CD14-positive monocyte (primary cell): ENCODE measurements at regions not wholly inside any gene's neighbourhood (a gene's known extent, or its start where the extent isn't known, plus 50 kb on each side); places are given as distances from the start of the nearest gene placed in this dataset.
"Not testable (repeated sequence)": the region's sequence is repeated elsewhere in the genome, so short reads cannot be mapped to it uniquely, and the experiment has no call there.

Experiments used
- DNase-seq, 3 donors: peaks; one replicate each; pipeline ENCODE4 v3.0.0-alpha.2; 2011 to 2022
- H2AFZ ChIP-seq: 2 replicates; pipeline ENCODE4 v1.6.0; 2012; ENCODE audit warnings: mild to moderate bottlenecking, low read depth, low read length, inconsistent platforms; ENCODE audit not compliant: insufficient read depth, poor library complexity, severe bottlenecking
- H3K27ac ChIP-seq, 2 donors: 1 replicate in 1 of 2; 2 replicates in 1 of 2; pipeline ENCODE4 v1.5.1; 2012 to 2013; ENCODE audit warnings: low read length in 2 of 2, control low read depth in 1 of 2, inconsistent platforms in 1 of 2, low read depth in 1 of 2, mild to moderate bottlenecking in 1 of 2
- H3K27me3 ChIP-seq, 2 donors: one replicate each; pipeline versions ENCODE4 v1.6.0 to v1.6.1; 2011 to 2013; ENCODE audit warnings: low read length in 2 of 2; ENCODE audit not compliant: control insufficient read depth in 2 of 2, insufficient read depth in 2 of 2
- H3K36me3 ChIP-seq, 2 donors: replicated peaks in 1 of 2; 1 replicate in 1 of 2; 2 replicates in 1 of 2; pipeline versions ENCODE4 v1.5.1 to v1.6.1; 2012 to 2013; ENCODE audit warnings: low read length in 2 of 2, control low read depth in 1 of 2, inconsistent platforms in 1 of 2, mild to moderate bottlenecking in 1 of 2; ENCODE audit not compliant: insufficient read depth in 2 of 2, control insufficient read depth in 1 of 2
- H3K4me1 ChIP-seq, 2 donors: 1 replicate in 1 of 2; 2 replicates in 1 of 2; pipeline versions ENCODE4 v1.5.1 to v1.6.1; 2012 to 2013; ENCODE audit warnings: low read length in 2 of 2, control low read depth in 1 of 2, inconsistent platforms in 1 of 2, mild to moderate bottlenecking in 1 of 2, moderate library complexity in 1 of 2; ENCODE audit not compliant: insufficient read depth in 2 of 2, control insufficient read depth in 1 of 2
- H3K4me2 ChIP-seq: replicated peaks from 2 replicates; pipeline ENCODE3; 2012; ENCODE audit warnings: low read length, moderate library complexity, mild to moderate bottlenecking; ENCODE audit not compliant: poor library complexity, severe bottlenecking; ENCODE audit errors: extremely low read depth
- H3K4me3 ChIP-seq, 3 experiments: fragments of 200-600 bp in 1 of 3; sonication (generic) in 1 of 3; replicated peaks in 1 of 3; 1 replicate in 2 of 3; 2 replicates in 1 of 3; pipeline ENCODE4 v1.5.1; 2011 to 2013; ENCODE audit warnings: low read length in 3 of 3, mild to moderate bottlenecking in 3 of 3, control low read depth in 2 of 3, low read depth in 2 of 3, inconsistent platforms in 1 of 3, moderate library complexity in 1 of 3
- H3K79me2 ChIP-seq: 2 replicates; pipeline ENCODE4 v1.6.0; 2012; ENCODE audit warnings: mild to moderate bottlenecking, control low read depth, inconsistent platforms, low read length, moderate library complexity; ENCODE audit not compliant: insufficient read depth
- H3K9ac ChIP-seq: 2 replicates; pipeline ENCODE4 v1.6.0; 2017; ENCODE audit warnings: low read length, mild to moderate bottlenecking; ENCODE audit not compliant: insufficient read depth, poor library complexity, severe bottlenecking
- H3K9me3 ChIP-seq, 2 donors: replicated peaks in 1 of 2; 1 replicate in 1 of 2; 2 replicates in 1 of 2; pipeline versions ENCODE4 v1.5.1 to v1.6.1; 2012 to 2013; ENCODE audit warnings: low read length in 2 of 2, control low read depth in 1 of 2; ENCODE audit not compliant: control insufficient read depth in 1 of 2, insufficient read depth in 1 of 2
- H4K20me1 ChIP-seq: 2 replicates; pipeline ENCODE4 v1.6.0; 2012; ENCODE audit warnings: mild to moderate bottlenecking, low read length, control low read depth, moderate library complexity; ENCODE audit not compliant: insufficient read depth
- H3K27ac Mint-ChIP-seq, 7 donors: one replicate each; pipeline ENCODE4 v1.8.0; 2020; ENCODE audit warnings: mild to moderate bottlenecking in 7 of 7, mixed read lengths in 7 of 7, moderate library complexity in 6 of 7, inconsistent platforms in 2 of 7
- H3K27me3 Mint-ChIP-seq, 3 donors: one replicate each; pipeline ENCODE4 v1.8.0; 2021 to 2022; ENCODE audit warnings: low read depth in 3 of 3, mild to moderate bottlenecking in 3 of 3, mixed read lengths in 3 of 3, moderate library complexity in 3 of 3, inconsistent platforms in 1 of 3
- H3K36me3 Mint-ChIP-seq, 2 donors: one replicate each; pipeline ENCODE4 v1.8.0; 2020; ENCODE audit warnings: mixed read lengths in 2 of 2, inconsistent platforms in 1 of 2, mild to moderate bottlenecking in 1 of 2
- H3K4me1 Mint-ChIP-seq: one replicate; pipeline ENCODE4 v1.8.0; 2020; ENCODE audit warnings: mild to moderate bottlenecking, mixed read lengths
- H3K4me3 Mint-ChIP-seq, 2 donors: one replicate each; pipeline ENCODE4 v1.8.0; 2020; ENCODE audit warnings: mild to moderate bottlenecking in 2 of 2, mixed read lengths in 2 of 2, moderate library complexity in 1 of 2
- H3K9me3 Mint-ChIP-seq, 7 donors: one replicate each; pipeline ENCODE4 v1.8.0; 2020 to 2022; ENCODE audit warnings: mixed read lengths in 7 of 7, mild to moderate bottlenecking in 6 of 7, moderate library complexity in 6 of 7, inconsistent platforms in 2 of 7
- WGBS: methylation state at CpG from one replicate; pipeline ENCODE4 v1.1.5; 2013; ENCODE audit warnings: missing lambda C conversion rate; ENCODE audit not compliant: insufficient coverage; 5-methylcytosine and 5-hydroxymethylcytosine counted together
- intact Hi-C, 2 donors: fragments of 100-400 bp; cut with micrococcal nuclease; formaldehyde crosslinking; loops; one replicate each; pipeline versions ENCODE4 v1.15.0 to v1.15.1; 2023
- TF ChIP-seq, protein P1 (sequence below): fragments of 200-600 bp; IDR thresholded peaks from one replicate; pipeline ENCODE4 v1.8.0; 2022; ENCODE audit warnings: antibody characterized with exemption, mild to moderate bottlenecking

DNA sequence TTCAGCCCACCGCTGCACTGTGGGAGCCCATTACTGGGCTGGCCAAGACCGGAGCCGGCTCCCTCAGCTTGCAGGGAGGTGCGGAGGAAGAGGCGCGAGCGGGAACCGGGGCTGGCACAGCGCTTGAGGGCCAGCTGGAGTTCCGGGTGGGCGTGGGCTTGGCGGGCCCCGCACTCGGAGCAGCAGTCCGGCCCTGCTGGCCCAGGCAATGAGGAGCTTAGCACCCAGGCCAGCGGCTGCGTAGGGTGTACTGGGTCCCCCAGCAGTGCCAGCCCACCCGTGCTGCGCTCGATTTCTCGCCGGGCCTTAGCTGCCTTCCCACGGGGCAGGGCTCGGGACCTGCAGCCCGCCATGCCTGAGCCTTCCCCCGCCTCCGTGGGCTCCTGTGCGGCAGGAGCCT is 307.8 kb upstream of the DUSP10 start:
- H3K79me2 ChIP-seq, DNase-seq, H3K4me3 ChIP-seq, H3K36me3 Mint-ChIP-seq, H3K27me3 Mint-ChIP-seq, H3K9me3 Mint-ChIP-seq, H4K20me1 ChIP-seq, H3K4me2 ChIP-seq, H3K27me3 ChIP-seq, H3K27ac ChIP-seq, H3K4me1 ChIP-seq, H3K9me3 ChIP-seq, H3K4me3 Mint-ChIP-seq, H3K27ac Mint-ChIP-seq, H3K9ac ChIP-seq, H3K36me3 ChIP-seq, intact Hi-C loops, H2AFZ ChIP-seq: not testable (repeated sequence)
- 97% methylated on average over 28 of the region's 28 CpGs for WGBS
- H3K4me1 Mint-ChIP-seq = peaks cover 17% of the 10 kb centered on the region

DNA sequence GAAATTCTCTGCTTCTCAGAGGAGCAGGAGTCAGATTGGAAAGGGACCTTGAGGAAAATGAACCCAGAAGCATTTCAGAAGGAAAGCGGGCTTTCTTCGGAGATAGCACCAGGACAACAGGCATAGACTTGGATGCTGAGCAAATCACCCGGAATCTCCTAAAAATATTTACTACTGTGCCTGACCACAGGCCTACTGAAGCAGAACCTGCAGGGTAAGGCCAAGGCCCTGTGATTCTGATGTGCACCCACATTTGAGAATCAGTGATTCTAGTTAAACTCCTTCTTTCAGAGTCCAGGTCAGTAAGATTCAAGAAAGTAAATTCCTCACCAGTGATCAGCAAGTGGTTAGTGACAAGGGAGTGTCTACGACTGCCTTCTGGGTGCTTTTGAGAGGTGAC is 307.3 kb upstream of the DUSP10 start:
- DNase-seq = no peak
- Mint-ChIP-seq H3K4me3 (no peak overlapping the region), H3K4me1 (peaks cover 17% of the 10 kb centered on the region), H3K9me3 (peaks cover 0 to 6% (median 0%) of the 10 kb centered on the region in 7 donors), H3K27ac (no peak overlapping the region), H3K27me3 (peaks cover 0 to 4% (median 3%) of the 10 kb centered on the region in 3 donors), H3K36me3 (no peaks in the 10 kb centered on the region)
- intact Hi-C loops = no loop called here
- no peaks in the 10 kb centered on the region for H3K27me3 ChIP-seq
- no peak overlapping the region for H3K9ac ChIP-seq
- TF ChIP-seq, protein P1, sequence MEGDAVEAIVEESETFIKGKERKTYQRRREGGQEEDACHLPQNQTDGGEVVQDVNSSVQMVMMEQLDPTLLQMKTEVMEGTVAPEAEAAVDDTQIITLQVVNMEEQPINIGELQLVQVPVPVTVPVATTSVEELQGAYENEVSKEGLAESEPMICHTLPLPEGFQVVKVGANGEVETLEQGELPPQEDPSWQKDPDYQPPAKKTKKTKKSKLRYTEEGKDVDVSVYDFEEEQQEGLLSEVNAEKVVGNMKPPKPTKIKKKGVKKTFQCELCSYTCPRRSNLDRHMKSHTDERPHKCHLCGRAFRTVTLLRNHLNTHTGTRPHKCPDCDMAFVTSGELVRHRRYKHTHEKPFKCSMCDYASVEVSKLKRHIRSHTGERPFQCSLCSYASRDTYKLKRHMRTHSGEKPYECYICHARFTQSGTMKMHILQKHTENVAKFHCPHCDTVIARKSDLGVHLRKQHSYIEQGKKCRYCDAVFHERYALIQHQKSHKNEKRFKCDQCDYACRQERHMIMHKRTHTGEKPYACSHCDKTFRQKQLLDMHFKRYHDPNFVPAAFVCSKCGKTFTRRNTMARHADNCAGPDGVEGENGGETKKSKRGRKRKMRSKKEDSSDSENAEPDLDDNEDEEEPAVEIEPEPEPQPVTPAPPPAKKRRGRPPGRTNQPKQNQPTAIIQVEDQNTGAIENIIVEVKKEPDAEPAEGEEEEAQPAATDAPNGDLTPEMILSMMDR = no peak
- no peak overlapping the region for H2AFZ ChIP-seq
- no peak overlapping the region for H3K4me3 ChIP-seq
- H3K79me2 ChIP-seq = no peaks in the 10 kb centered on the region
- H3K36me3 ChIP-seq = no peaks in the 10 kb centered on the region
- WGBS = 96% methylated on average over 4 of the region's 4 CpGs
- H3K9me3 ChIP-seq = no peaks in the 10 kb centered on the region
- no peak overlapping the region for H3K27ac ChIP-seq
- no peaks in the 10 kb centered on the region for H4K20me1 ChIP-seq
- no peak overlapping the region for H3K4me2 ChIP-seq
- peaks cover 2 to 7% of the 10 kb centered on the region in 2 donors for H3K4me1 ChIP-seq
